GM23248 (cell line): ENCODE measurements at regions not wholly inside any gene's neighbourhood (a gene's known extent, or its start where the extent isn't known, plus 50 kb on each side); places are given as distances from the start of the nearest gene placed in this dataset.

Experiments used
- DNase-seq: peaks from one replicate; pipeline ENCODE4 v3.0.0-alpha.2; 2015
- H2AFZ ChIP-seq: fragments of 200-600 bp; sonication (generic); 2 replicates; pipeline ENCODE4 v1.6.1; 2016; ENCODE audit warnings: antibody characterized with exemption
- H3F3A ChIP-seq: fragments of 200-600 bp; sonication (generic); 2 replicates; pipeline ENCODE4 v1.6.1; 2016; ENCODE audit warnings: mild to moderate bottlenecking, antibody characterized with exemption, mixed run types; ENCODE audit not compliant: insufficient read depth
- H3K27ac ChIP-seq: fragments of 200-600 bp; sonication (generic); 2 replicates; pipeline ENCODE4 v1.5.1; 2016; ENCODE audit warnings: mild to moderate bottlenecking
- H3K27me3 ChIP-seq: fragments of 200-600 bp; sonication (generic); replicated peaks from 2 replicates; pipeline ENCODE4 v1.6.1; 2016; ENCODE audit warnings: mild to moderate bottlenecking; ENCODE audit not compliant: insufficient read depth
- H3K36me3 ChIP-seq: fragments of 200-600 bp; sonication (generic); 2 replicates; pipeline ENCODE4 v1.6.1; 2016; ENCODE audit warnings: low read depth, mild to moderate bottlenecking
- H3K4me1 ChIP-seq: fragments of 200-600 bp; sonication (generic); 2 replicates; pipeline ENCODE4 v1.6.1; 2016; ENCODE audit warnings: mild to moderate bottlenecking; ENCODE audit not compliant: insufficient read depth
- H3K4me2 ChIP-seq: fragments of 200-600 bp; sonication (generic); one replicate; pipeline ENCODE4 v1.6.1; 2016; ENCODE audit warnings: mild to moderate bottlenecking; ENCODE audit not compliant: unreplicated experiment
- H3K4me3 ChIP-seq: fragments of 200-600 bp; sonication (generic); 2 replicates; pipeline ENCODE4 v1.5.1; 2016; ENCODE audit warnings: mild to moderate bottlenecking
- H3K79me2 ChIP-seq: fragments of 200-600 bp; sonication (generic); 2 replicates; pipeline ENCODE4 v1.6.1; 2016; ENCODE audit warnings: mild to moderate bottlenecking; ENCODE audit not compliant: insufficient read depth
- H3K9ac ChIP-seq: fragments of 200-600 bp; sonication (generic); 2 replicates; pipeline ENCODE4 v1.6.1; 2016; ENCODE audit warnings: mild to moderate bottlenecking
- H3K9me2 ChIP-seq: fragments of 200-600 bp; sonication (generic); 2 replicates; pipeline ENCODE4 v1.6.1; 2016; ENCODE audit warnings: mixed run types, mild to moderate bottlenecking, moderate library complexity; ENCODE audit not compliant: insufficient read depth
- H3K9me3 ChIP-seq: fragments of 200-600 bp; sonication (generic); one replicate; pipeline ENCODE4 v1.6.1; 2017; ENCODE audit warnings: low read depth
- H4K20me1 ChIP-seq: fragments of 200-600 bp; sonication (generic); 2 replicates; pipeline ENCODE4 v1.6.0; 2016; ENCODE audit not compliant: insufficient read depth
- EZH2 ChIP-seq: fragments of 200-600 bp; sonication (generic); IDR thresholded peaks from 2 replicates; pipeline ENCODE4 v1.6.1; 2018; ENCODE audit warnings: antibody characterized with exemption, mild to moderate bottlenecking; ENCODE audit not compliant: insufficient read depth, poor library complexity, severe bottlenecking
- EZH2phosphoT487 ChIP-seq: fragments of 200-600 bp; sonication (generic); IDR thresholded peaks from 2 replicates; pipeline ENCODE4 v1.6.1; 2018; ENCODE audit warnings: antibody characterized with exemption, moderate library complexity, mild to moderate bottlenecking, low read depth; ENCODE audit not compliant: insufficient read depth
- WGBS, 2 experiments: methylation state at CpG; one replicate each; pipeline ENCODE4 v1.1.6; 2015 to 2017; ENCODE audit warnings: low lambda C conversion rate in 2 of 2, low coverage in 1 of 2; ENCODE audit errors: missing lambda C conversion rate in 2 of 2; 5-methylcytosine and 5-hydroxymethylcytosine counted together
- in situ Hi-C: fragments of 300-500 bp; cut with MboI; formaldehyde crosslinking; loops from 2 replicates; pipeline ENCODE4 v1.15.0; 2020

DNA sequence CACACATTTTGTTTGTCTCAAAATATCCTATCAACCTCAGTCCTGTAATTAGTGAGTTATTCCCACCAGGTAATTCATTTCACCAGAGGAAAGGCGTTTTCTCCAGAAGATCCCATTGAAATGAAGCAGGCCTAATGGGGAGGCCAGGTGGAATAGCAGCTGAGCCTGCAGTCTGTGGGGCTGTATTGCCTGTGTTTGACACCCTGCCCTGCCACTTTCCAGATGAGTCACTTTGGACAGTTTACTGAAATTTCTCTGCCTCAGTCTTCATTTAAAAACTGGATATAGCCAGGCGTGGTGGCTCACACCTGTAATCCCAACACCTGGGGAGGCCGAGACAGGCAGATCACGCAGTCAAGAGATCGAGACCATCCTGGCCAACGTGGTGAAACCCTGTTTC, 78.1 kb upstream of the PPP2R5A start:
- Histone ChIP-seq H3K4me2 (no peak overlapping the region), H4K20me1 (no peaks in the 10 kb centered on the region), H3K36me3 (no peaks in the 10 kb centered on the region), H2AFZ (no peak overlapping the region), H3K27ac (no peak overlapping the region), H3K4me1 (no peaks in the 10 kb centered on the region), H3K9me3 (no peaks in the 10 kb centered on the region), H3K9me2 (no peaks in the 10 kb centered on the region), H3K27me3 (no peaks in the 10 kb centered on the region), H3K9ac (no peak overlapping the region), H3K79me2 (no peaks in the 10 kb centered on the region), H3F3A (no peaks in the 10 kb centered on the region), H3K4me3 (no peak overlapping the region)
- TF ChIP-seq EZH2phosphoT487 (no peak), EZH2 (no peak)
- in situ Hi-C loops = no loop called here
- DNase-seq = no peak
- 78 to 89% methylated on average over 6 of the region's 6 CpGs for WGBS, 2 experiments

GRCh38 chr1:212207822-212208520, 77.2 kb upstream of the PPP2R5A start:
- Histone ChIP-seq H2AFZ (no peak overlapping the region), H3K9me2 (no peaks in the 10 kb centered on the region), H3K36me3 (no peaks in the 10 kb centered on the region), H3K4me1 (no peaks in the 10 kb centered on the region), H3K27ac (no peak overlapping the region), H3K4me3 (no peak overlapping the region), H3K9me3 (no peaks in the 10 kb centered on the region), H3F3A (no peaks in the 10 kb centered on the region), H3K79me2 (no peaks in the 10 kb centered on the region), H3K9ac (no peak overlapping the region), H3K4me2 (no peak overlapping the region), H3K27me3 (no peaks in the 10 kb centered on the region), H4K20me1 (no peaks in the 10 kb centered on the region)
- DNase-seq = no peak
- 71 to 72% methylated on average over 5 of the region's 5 CpGs for WGBS, 2 experiments
- no peak for TF ChIP-seq EZH2
- no peak for TF ChIP-seq EZH2phosphoT487
- in situ Hi-C loops = no loop called here

- H3K79me2 ChIP-seq = no peaks in the 10 kb centered on the region
- 59 to 60% methylated on average over 2 of the region's 2 CpGs for WGBS, 2 experiments
- H2AFZ ChIP-seq = no peak overlapping the region
- no peaks in the 10 kb centered on the region for H3K4me1 ChIP-seq
- H3K4me2 ChIP-seq = no peak overlapping the region
- DNase-seq = no peak
- no peak overlapping the region for H3K9ac ChIP-seq
- H3K4me3 ChIP-seq = no peak overlapping the region
- H3K9me3 ChIP-seq = no peaks in the 10 kb centered on the region
- no peaks in the 10 kb centered on the region for H3K36me3 ChIP-seq
- H4K20me1 ChIP-seq = no peaks in the 10 kb centered on the region
- no peaks in the 10 kb centered on the region for H3K9me2 ChIP-seq
- H3K27me3 ChIP-seq = no peaks in the 10 kb centered on the region
- H3K27ac ChIP-seq = no peak overlapping the region
- no peaks in the 10 kb centered on the region for H3F3A ChIP-seq
- TF ChIP-seq EZH2phosphoT487 (no peak), EZH2 (no peak)
- in situ Hi-C loops = no loop called here
These were observed 76.1 kb upstream of the PPP2R5A start for GRCh38 chr1:212208978-212209644.

GRCh38 chr1:212211371-212211770, 73.8 kb upstream of the PPP2R5A start:
- Histone ChIP-seq H3K27me3 (no peaks in the 10 kb centered on the region), H3K9me3 (no peaks in the 10 kb centered on the region), H3K27ac (no peak overlapping the region), H3F3A (no peaks in the 10 kb centered on the region), H2AFZ (no peak overlapping the region), H3K9ac (no peak overlapping the region), H3K36me3 (no peaks in the 10 kb centered on the region), H3K4me3 (no peak overlapping the region), H3K4me1 (no peaks in the 10 kb centered on the region), H3K79me2 (no peaks in the 10 kb centered on the region), H3K4me2 (no peak overlapping the region), H3K9me2 (no peaks in the 10 kb centered on the region), H4K20me1 (no peaks in the 10 kb centered on the region)
- 32% methylated on average over 4 of the region's 4 CpGs for WGBS, 2 experiments
- TF ChIP-seq EZH2phosphoT487 = no peak
- no peak for TF ChIP-seq EZH2
- DNase-seq = no peak
- in situ Hi-C loops = no loop called here
